Activated CD8-positive, alpha-beta memory T cell treated with anti-CD3 and anti-CD28 coated beads for 1 hour (primary cell): ENCODE measurements at regions not wholly inside any gene's neighbourhood (a gene's known extent, or its start where the extent isn't known, plus 50 kb on each side); places are given as distances from the start of the nearest gene placed in this dataset.
A peak's percentile ranks its signal among the peaks of the same experiment; 100 is the strongest.
"Not testable (repeated sequence)": the region's sequence is repeated elsewhere in the genome, so short reads cannot be mapped to it uniquely, and the experiment has no call there.

Source experiments
- DNase-seq, 2 donors: peaks; one replicate each; pipeline ENCODE4 v3.0.0-alpha.2; 2020; ENCODE audit warnings: low read depth in 1 of 2; ENCODE audit errors: extremely low read depth in 1 of 2

DNA sequence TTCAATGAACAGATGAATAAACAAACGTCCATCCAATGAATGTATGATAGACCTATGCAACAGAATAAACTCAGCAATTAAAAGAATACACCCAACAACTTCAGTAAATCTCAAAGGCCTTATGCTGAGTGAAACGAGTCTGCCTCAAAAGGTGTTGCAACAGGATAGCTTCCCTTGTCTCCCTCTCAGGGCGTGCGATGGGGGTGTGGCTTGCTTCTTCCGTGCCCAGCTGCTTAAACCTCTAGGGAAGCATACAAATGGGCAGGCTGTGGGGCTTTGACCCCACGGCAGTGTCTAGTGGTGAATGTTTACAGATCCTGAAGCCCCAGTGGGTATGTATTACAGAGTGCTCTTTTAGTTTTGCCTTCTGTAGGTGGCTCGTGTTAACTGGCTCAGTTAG, 87.0 kb upstream of the CCL21 start:
- DNase-seq = no peak

DNA sequence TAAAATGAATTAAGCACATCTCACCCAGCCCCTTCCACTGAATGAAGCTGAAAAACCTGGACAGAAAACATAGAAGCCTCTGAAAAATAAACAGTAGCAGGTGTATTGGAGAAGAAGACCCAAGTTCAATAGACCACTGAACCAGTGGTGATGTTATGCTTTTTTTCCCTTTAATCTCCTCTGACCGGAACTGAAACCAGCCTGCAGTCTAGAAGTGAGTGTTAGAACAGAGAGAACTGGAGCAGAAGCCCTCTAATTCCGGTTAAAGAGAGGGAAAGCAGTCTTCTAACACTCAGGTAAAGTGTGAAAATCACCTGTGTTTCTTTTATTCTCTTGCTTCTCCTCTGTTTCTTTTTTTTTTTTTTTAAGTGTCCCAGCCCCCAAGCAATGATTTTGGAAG, 83.5 kb upstream of the CCL21 start:
- no peak for DNase-seq

DNA sequence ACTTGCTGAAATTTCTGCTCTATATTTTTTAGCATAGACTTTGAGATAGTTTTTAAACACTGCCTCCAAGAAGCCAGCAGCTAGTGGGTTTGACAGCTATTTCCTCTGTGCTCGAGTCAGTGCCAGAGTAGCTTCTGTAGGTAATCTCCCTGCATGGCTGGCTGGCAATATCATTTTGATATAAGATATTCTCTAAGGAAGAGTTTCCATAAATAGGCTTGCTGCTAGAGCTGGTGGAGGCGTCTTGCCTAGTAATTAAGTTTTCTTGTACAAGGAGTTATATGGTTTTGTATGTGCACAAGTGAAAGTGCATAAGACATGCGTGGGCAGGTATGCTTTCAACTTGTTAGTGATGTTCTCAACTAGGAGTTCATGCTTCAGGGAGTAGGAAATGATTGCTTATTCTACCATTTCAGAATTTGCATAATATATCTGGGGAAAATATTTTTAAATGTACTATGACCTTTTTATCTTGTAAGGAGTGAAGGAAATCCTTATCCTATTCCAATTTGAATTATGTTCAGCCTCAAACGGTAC, 74.1 kb upstream of the CCL21 start:
- DNase-seq = no peak

DNA sequence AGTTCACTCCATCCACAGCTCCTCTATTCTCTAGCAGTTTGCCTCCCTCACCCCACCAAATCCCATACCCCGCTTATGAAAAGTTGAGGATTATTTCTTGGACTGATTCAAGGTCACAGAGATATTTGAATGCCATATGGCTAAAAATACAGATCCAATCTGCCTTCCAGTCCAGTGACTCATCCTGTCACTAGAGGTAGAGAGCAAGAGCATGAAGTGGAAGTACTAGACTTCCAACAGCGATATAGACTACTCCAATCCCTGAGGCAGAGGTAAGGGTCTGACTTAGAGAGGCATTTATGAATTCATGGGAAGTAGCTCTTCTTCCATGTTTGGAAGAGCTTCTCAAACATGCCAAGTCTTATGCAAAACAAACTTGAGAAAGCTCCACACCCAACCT, 72.4 kb upstream of the CCL21 start:
- DNase-seq = no peak

DNA sequence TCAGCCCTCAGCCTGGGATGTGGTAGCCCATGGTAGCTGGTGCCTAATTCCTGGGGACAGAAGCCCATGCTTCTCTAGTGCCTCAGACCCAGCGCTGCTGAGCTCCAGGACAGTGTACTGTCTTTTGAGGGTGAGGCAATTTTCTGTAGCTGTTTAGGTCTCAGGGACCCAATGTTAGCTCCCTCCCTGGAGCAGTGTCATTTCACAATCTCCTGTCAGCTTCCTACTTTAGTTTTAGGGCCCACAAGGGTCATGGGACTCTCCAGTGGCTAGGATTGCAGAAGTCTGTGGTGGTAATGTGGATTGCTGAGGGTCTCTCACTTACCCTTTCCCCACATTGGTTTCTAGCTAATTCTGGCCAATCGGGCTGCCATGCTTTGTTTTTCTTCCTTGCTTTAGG, 67.7 kb upstream of the CCL21 start:
- DNase-seq = no peak

DNA sequence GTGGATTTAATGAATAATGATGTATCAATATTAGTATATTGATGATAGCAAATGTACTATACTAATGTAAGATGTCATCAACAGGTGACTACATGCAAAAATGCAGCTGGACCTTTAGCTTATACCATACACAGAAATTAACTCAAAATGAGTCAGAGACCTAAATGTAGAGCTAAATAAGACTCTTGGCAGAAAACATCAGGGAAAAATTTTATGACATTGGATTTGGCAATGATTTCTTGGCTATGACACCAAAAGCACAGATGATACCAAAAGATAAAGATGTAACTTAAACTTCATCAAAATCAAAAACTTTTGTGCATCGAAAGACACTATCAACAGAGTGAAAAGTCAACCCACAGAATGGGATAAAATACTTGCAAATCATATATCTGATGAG, 64.0 kb upstream of the CCL21 start:
- no peak for DNase-seq

DNA sequence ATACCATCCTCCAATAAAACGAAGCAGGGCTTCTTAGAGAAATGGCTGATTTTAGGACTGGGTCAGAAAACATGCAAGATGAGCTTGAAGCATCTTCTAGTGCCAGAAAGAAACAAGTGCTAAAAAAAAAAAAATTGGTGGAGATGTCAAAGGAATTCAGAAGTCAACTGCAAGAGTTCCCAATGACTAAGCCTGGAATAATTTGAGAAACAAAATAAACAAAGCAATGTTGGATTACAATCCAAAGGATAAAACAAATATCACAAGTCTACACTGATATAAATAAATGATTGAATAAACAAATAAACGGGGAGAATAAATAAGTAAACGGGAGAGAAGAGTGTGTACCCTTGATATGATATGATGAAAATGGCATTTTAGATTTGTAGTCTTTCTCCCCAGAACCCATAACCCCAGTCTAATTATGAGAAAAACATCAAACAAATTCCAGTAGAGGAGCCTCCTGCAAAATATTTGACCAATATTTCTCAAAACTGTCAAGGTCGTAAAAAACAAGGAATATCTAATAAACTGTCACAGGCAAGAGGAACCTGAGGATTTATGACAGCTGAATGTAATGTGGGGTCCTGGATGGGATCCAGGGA, 63.5 kb upstream of the CCL21 start:
- DNase-seq = no peak

DNA sequence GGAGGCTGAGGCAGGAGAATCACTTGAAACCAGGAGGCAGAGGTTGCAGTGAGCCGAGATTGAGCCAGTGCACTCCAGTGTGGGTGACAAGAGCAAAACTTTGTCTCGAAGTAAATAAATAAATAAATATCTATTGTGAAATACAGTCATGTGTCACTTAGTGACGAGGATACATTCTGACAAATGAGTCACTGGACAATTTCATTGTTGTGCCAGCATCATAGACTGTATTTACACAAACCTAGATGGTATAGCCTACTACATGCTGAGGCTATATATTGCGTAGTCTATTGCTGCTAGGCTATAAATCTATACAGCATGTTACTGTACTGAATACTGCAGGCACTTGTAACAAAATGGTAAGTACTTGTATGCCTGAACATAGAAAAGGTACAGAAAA, 61.1 kb upstream of the CCL21 start:
- DNase-seq = no peak

DNA sequence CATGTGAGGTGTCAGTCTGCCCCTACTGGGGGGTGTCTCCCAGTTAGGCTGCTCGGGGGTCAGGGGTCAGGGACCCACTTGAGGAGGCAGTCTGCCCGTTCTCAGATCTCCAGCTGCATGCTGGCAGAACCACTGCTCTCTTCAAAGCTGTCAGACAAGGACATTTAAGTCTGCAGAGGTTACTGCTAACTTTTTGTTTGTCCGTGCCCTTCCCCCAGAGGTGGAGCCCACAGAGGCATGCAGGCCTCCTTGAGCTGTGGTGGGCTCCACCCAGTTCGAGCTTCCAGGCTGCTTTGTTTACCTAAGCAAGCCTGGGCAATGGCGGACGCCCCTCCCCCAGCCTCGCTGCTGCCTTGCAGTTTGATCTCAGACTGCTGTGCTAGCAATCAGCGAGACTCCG, 57.2 kb upstream of the CCL21 start:
- not testable (repeated sequence) for DNase-seq

DNA sequence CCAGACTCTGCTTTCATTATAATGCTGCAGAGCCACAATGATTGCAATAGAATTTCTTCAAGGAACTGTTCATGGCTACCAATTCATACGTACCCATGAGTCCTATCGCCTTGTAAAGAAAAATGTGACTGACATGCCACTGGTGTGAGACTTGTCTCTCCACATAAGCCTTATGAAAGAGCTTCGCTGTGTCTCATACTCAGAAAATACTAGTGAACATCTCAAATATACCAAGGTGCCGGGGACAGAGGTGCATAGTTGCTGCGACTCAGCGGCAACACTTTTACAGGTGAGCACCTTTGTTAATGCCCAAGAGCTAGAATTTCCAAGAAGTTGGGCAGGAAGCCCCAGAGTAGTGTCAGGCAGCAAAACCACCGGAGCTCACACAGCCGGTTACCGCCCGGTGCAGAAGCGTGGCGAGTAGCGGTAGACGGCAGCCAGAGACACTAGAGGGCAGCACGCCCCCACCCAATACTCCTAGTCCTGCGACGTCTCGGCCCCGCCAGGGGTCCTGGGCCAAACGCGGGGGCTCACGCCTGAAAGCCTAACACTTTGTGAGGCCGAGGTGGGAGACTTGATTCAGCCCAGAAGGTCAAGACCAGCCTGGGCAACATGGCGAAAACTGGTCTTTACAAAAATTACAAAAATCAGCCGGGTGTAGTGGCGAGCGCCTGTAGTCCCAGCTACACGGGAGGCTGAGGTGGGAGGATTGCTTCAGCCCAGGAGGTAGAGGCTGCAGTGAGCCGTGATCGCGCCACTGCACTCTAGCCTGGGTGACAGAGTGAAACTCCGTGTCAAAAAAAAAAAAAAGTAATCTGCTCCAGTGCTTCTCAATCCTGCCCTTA, 50.5 kb upstream of the CCL21 start:
- DNase-seq = peak in 1 of 2 donors; percentile 1
